ENCODE measurements at regions not wholly inside any gene's neighbourhood (a gene's known extent, or its start where the extent isn't known, plus 50 kb on each side); places are given as distances from the start of the nearest gene placed in this dataset.

DNA sequence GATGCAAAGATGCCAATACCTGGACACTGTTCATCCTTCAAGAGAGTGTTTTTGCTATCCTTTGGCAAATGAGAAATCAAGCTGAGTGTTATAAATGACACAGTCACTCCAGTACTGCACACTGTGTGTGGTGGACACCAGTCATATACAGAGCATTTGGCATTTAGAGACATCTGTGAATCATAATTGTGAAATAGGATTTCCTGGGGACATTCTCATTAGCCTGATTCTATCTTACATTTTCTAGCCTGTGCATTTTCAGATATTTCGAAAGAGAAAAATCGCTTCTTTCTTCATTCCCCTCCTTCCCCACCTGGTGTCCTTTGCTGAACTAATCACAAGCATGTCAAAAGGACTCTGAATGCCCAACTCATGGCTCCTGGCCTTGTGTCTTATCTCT, 781.0 kb upstream of the ARGLU1 start:
- H4K20me1 ChIP-seq (ENCODE audit: insufficient read depth): no peaks in the 10 kb centered on the region
- POLR2A ChIA-PET (ENCODE audit: unreplicated experiment): no interaction called here
- no TSS peak for BruUV-seq (replicated peaks)
- no peak for TF ChIP-seq EZH2 (IDR thresholded peaks at IDR 0.05; ENCODE audit: low read depth)
- TF ChIP-seq, protein P1, sequence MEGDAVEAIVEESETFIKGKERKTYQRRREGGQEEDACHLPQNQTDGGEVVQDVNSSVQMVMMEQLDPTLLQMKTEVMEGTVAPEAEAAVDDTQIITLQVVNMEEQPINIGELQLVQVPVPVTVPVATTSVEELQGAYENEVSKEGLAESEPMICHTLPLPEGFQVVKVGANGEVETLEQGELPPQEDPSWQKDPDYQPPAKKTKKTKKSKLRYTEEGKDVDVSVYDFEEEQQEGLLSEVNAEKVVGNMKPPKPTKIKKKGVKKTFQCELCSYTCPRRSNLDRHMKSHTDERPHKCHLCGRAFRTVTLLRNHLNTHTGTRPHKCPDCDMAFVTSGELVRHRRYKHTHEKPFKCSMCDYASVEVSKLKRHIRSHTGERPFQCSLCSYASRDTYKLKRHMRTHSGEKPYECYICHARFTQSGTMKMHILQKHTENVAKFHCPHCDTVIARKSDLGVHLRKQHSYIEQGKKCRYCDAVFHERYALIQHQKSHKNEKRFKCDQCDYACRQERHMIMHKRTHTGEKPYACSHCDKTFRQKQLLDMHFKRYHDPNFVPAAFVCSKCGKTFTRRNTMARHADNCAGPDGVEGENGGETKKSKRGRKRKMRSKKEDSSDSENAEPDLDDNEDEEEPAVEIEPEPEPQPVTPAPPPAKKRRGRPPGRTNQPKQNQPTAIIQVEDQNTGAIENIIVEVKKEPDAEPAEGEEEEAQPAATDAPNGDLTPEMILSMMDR (conservative IDR thresholded peaks at IDR 0.05): no peak
- no peaks in the 10 kb centered on the region for H3K27me3 ChIP-seq (ENCODE audit: insufficient read depth, low read depth)
- H3K36me3 ChIP-seq (ENCODE audit: low read depth): no peaks in the 10 kb centered on the region
- 0 out of 2 replicates have a peak, but pooled peaks cover 4% of the 10 kb centered on the region for H3K9me3 ChIP-seq (ENCODE audit: insufficient read depth, low read depth)
- no peak for DNase-seq
- intact Hi-C loops (cut with micrococcal nuclease; ENCODE audit: unreplicated experiment): no loop called here
- CTCF ChIA-PET: no interaction called here
- H3K4me1 ChIP-seq (replicated peaks; ENCODE audit: insufficient read depth): no peaks in the 10 kb centered on the region
- no peaks in the 10 kb centered on the region for H3K9me2 ChIP-seq (ENCODE audit: insufficient read depth)
- H3K27ac ChIP-seq: no peak overlapping the region
- H3F3A ChIP-seq (ENCODE audit: insufficient read depth, low read depth): no peaks in the 10 kb centered on the region
- H2AFZ ChIP-seq: no peak overlapping the region
- no peaks in the 10 kb centered on the region for H3K79me2 ChIP-seq (ENCODE audit: low read depth)
- H3K4me3 ChIP-seq: no peak overlapping the region
- H3K4me2 ChIP-seq: no peak overlapping the region

DNA sequence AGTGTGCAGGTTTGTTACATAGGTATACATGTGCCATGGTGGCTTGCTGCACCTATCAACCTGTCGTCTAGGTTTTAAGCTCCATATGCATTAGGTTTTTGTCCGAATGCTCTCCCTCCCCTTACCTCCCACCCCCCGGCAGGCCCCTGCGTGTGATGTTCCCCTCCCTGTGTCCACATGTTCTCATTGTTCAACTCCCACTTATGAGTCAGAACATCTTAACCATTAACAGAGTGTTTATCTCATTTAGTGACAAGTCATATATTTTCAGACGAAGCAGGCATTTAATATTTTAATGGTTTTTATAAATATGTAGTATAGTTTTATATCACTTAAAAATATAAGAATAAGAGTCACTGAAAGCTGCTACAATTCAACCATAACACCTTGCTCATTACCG, 780.5 kb upstream of the ARGLU1 start:
- Histone ChIP-seq H3K9me2 (ENCODE audit: insufficient read depth) (no peaks in the 10 kb centered on the region), H3K36me3 (ENCODE audit: low read depth) (no peaks in the 10 kb centered on the region), H3K4me1 (replicated peaks; ENCODE audit: insufficient read depth) (no peaks in the 10 kb centered on the region), H3K79me2 (ENCODE audit: low read depth) (no peaks in the 10 kb centered on the region), H3K9me3 (ENCODE audit: insufficient read depth, low read depth) (0 out of 2 replicates have a peak, but pooled peaks cover 4% of the 10 kb centered on the region), H2AFZ (no peak overlapping the region), H4K20me1 (ENCODE audit: insufficient read depth) (no peaks in the 10 kb centered on the region), H3F3A (ENCODE audit: insufficient read depth, low read depth) (no peaks in the 10 kb centered on the region), H3K4me2 (no peak overlapping the region), H3K27ac (no peak overlapping the region), H3K4me3 (no peak overlapping the region), H3K27me3 (ENCODE audit: insufficient read depth, low read depth) (no peaks in the 10 kb centered on the region)
- ChIA-PET POLR2A (ENCODE audit: unreplicated experiment) (no interaction called here), CTCF (no interaction called here)
- TF ChIP-seq, protein P1 (conservative IDR thresholded peaks at IDR 0.05): no peak
- no peak for TF ChIP-seq EZH2 (IDR thresholded peaks at IDR 0.05; ENCODE audit: low read depth)
- intact Hi-C loops (cut with micrococcal nuclease; ENCODE audit: unreplicated experiment): no loop called here
- BruUV-seq (replicated peaks): no TSS peak
- no peak for DNase-seq

DNA sequence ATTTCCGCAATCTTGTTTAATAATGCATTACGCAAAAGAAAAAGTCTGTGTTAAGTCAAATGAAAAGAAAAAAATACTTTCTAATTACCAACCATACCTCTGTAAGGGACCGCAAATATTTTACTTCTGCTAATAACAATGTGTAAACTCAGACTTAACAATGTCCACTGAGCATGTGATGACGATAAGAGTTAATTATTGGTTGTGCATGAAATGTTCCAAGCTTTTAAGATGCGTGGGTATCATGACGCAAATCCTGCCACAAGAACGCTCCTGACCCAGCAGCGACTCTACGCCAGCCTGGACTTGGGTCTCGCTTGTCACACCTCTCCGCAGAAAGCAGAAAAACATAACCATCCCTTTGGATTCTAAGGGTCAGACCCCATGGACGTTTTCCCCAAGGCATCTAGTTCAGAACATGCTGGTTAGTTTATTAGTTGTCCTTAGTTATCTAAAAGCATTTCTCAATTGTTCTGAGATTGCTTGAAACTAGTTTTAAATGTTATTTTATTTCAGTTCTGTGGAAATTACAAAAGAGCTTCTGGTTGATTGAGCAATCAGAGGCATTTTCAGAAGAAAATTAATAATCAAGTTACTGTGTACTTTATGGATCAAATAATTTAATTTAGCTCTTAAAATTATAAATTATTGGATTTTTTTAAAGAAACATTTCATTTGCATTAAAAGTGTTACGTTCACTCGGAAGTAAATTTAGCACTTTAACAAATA, 779.9 kb upstream of the ARGLU1 start:
- Histone ChIP-seq H3K79me2 (ENCODE audit: low read depth) (no peaks in the 10 kb centered on the region), H4K20me1 (ENCODE audit: insufficient read depth) (no peaks in the 10 kb centered on the region), H3K4me2 (no peak overlapping the region), H3K4me3 (no peak overlapping the region), H3F3A (ENCODE audit: insufficient read depth, low read depth) (no peaks in the 10 kb centered on the region), H3K36me3 (ENCODE audit: low read depth) (no peaks in the 10 kb centered on the region), H3K27ac (no peak overlapping the region), H3K4me1 (replicated peaks; ENCODE audit: insufficient read depth) (no peaks in the 10 kb centered on the region), H2AFZ (no peak overlapping the region), H3K27me3 (ENCODE audit: insufficient read depth, low read depth) (no peaks in the 10 kb centered on the region), H3K9me2 (ENCODE audit: insufficient read depth) (no peaks in the 10 kb centered on the region), H3K9me3 (ENCODE audit: insufficient read depth, low read depth) (0 out of 2 replicates have a peak, but pooled peaks cover 7% of the 10 kb centered on the region)
- intact Hi-C loops (cut with micrococcal nuclease; ENCODE audit: unreplicated experiment): no loop called here
- ChIA-PET CTCF (no interaction called here), POLR2A (ENCODE audit: unreplicated experiment) (no interaction called here)
- BruUV-seq (replicated peaks): no TSS peak
- no peak for DNase-seq
- no peak for TF ChIP-seq EZH2 (IDR thresholded peaks at IDR 0.05; ENCODE audit: low read depth)
- TF ChIP-seq, protein P1 (conservative IDR thresholded peaks at IDR 0.05): no peak
